GM12878 (cell line): ENCODE measurements at regions not wholly inside any gene's neighbourhood (a gene's known extent, or its start where the extent isn't known, plus 50 kb on each side); places are given as distances from the start of the nearest gene placed in this dataset.

ENCODE experiments used
- ATAC-seq: fragments of 200-7000 bp; cut with Tn5 transposase; 3 replicates; pipeline ENCODE4 v1.9.1; 2020; ENCODE audit warnings: mild to moderate bottlenecking, moderate library complexity
- BruUV-seq: library from RNA; stranded (reverse); fragments of 400-500 nt; replicated peaks from 2 replicates; lab custom pipeline; 2021; lab: Mats Ljungman, UMichigan
- CTCF ChIA-PET: fragments of 300-600 bp; sonication (Branson Sonifier 250); formaldehyde crosslinking; extraction: SDS; loops from one replicate; lab custom pipeline; 2021; ENCODE audit warnings: inconsistent platforms; lab: Yijun Ruan, JAX
- POLR2A ChIA-PET: fragments of 350-600 bp; formaldehyde crosslinking; extraction: SDS; loops from one replicate; lab custom pipeline; 2021; ENCODE audit warnings: inconsistent platforms; lab: Charles Lee
- RAD21 ChIA-PET: fragments of 300-600 bp; sonication (Branson Sonifier 250); formaldehyde crosslinking; loops from one replicate; lab custom pipeline; 2023; ENCODE audit warnings: antibody characterized with exemption; ENCODE audit not compliant: unreplicated experiment; lab: Charles Lee
- SMC1A ChIA-PET: fragments of 300-600 bp; sonication (Branson Sonifier 250); formaldehyde crosslinking; loops from one replicate; lab custom pipeline; 2023; ENCODE audit not compliant: unreplicated experiment, uncharacterized antibody; lab: Charles Lee
- DNase-seq: peaks from one replicate; pipeline ENCODE4 v3.0.0-alpha.2; 2011; ENCODE audit warnings: low read depth, low spot score
- FAIRE-seq: peaks from 3 replicates; lab custom pipeline; 2011; peaks lifted over from hg19 to GRCh38; lab: Jason Lieb, UNC
- H2AFZ ChIP-seq: 2 replicates; pipeline ENCODE4 v1.6.0; 2011; ENCODE audit warnings: low read depth, low read length, control low read depth; ENCODE audit not compliant: control insufficient read depth
- H3K27ac ChIP-seq: 2 replicates; pipeline ENCODE4 v1.5.1; 2011; ENCODE audit warnings: control low read depth; ENCODE audit not compliant: control insufficient read depth, insufficient read depth
- H3K27me3 ChIP-seq, 2 experiments: replicated peaks in 1 of 2; 2 replicates each; pipeline versions ENCODE4 v1.6.0 to v1.6.1; 2011; ENCODE audit warnings: low read length in 1 of 2; ENCODE audit not compliant: control insufficient read depth in 2 of 2, insufficient read depth in 2 of 2
- H3K36me3 ChIP-seq, 2 experiments: 2 replicates each; pipeline ENCODE4 v1.5.1; 2011; ENCODE audit warnings: low read length in 1 of 2; ENCODE audit not compliant: control insufficient read depth in 2 of 2, insufficient read depth in 2 of 2
- H3K4me1 ChIP-seq: 2 replicates; pipeline ENCODE4 v1.6.1; 2011; ENCODE audit warnings: mild to moderate bottlenecking, low read length, moderate library complexity, mixed read lengths; ENCODE audit not compliant: control insufficient read depth, insufficient read depth
- H3K4me2 ChIP-seq: 2 replicates; pipeline ENCODE4 v1.6.0; 2011; ENCODE audit warnings: control low read depth; ENCODE audit not compliant: control insufficient read depth, insufficient read depth
- H3K4me3 ChIP-seq: fragments of 200-600 bp; sonication (generic); 2 replicates; pipeline ENCODE4 v1.5.1; 2016
- H3K79me2 ChIP-seq: 2 replicates; pipeline ENCODE4 v1.6.0; 2011; ENCODE audit warnings: low read length; ENCODE audit not compliant: control insufficient read depth, insufficient read depth
- H3K9ac ChIP-seq: 2 replicates; pipeline ENCODE4 v1.8.0; 2011; ENCODE audit warnings: low read length, control low read depth, mixed read lengths; ENCODE audit not compliant: control insufficient read depth, insufficient read depth
- H3K9me3 ChIP-seq: replicated peaks from 3 replicates; pipeline ENCODE4 v1.5.1; 2011; ENCODE audit warnings: mild to moderate bottlenecking, low read length; ENCODE audit not compliant: control insufficient read depth, insufficient read depth
- H4K20me1 ChIP-seq: 2 replicates; pipeline ENCODE4 v1.6.0; 2011; ENCODE audit not compliant: control insufficient read depth, insufficient read depth
- ASH2L ChIP-seq: fragments of 300-600, 200-600 bp; sonication (generic); IDR thresholded peaks from 2 replicates; pipeline ENCODE4 v1.6.1; 2017; ENCODE audit warnings: low read depth, mild to moderate bottlenecking, borderline replicate concordance
- CBX5 ChIP-seq: sonication (generic); IDR thresholded peaks from 2 replicates; pipeline ENCODE4 v1.6.1; 2016; ENCODE audit warnings: low read depth, moderate library complexity, mild to moderate bottlenecking, inconsistent platforms
- CTCF ChIP-seq, 3 experiments: IDR thresholded peaks in 2 of 3; conservative IDR thresholded peaks in 1 of 3; 2 replicates each; pipeline ENCODE4 v1.5.1; 2011; ENCODE audit warnings: low read depth in 3 of 3, low read length in 3 of 3, mild to moderate bottlenecking in 3 of 3, control low read depth in 2 of 3, moderate library complexity in 2 of 3, inconsistent platforms in 1 of 3, mixed read lengths in 1 of 3; ENCODE audit not compliant: control insufficient read depth in 2 of 3, insufficient read depth in 1 of 3; ENCODE audit errors: extremely low read depth in 1 of 3
- DPF2 ChIP-seq: fragments of 450-650 bp; IDR thresholded peaks from 2 replicates; pipeline ENCODE4 v1.6.1; 2017; ENCODE audit warnings: mild to moderate bottlenecking
- ESRRA ChIP-seq: IDR thresholded peaks from 2 replicates; pipeline ENCODE4 v1.6.1; 2012; ENCODE audit warnings: mild to moderate bottlenecking, low read length, improper control_type of control experiment
- HDAC2 ChIP-seq: fragments of 200-600 bp; sonication (generic); IDR thresholded peaks from 2 replicates; pipeline ENCODE4 v1.6.1; 2017
- IRF5 ChIP-seq: fragments of 450-650 bp; IDR thresholded peaks from 2 replicates; pipeline ENCODE4 v1.6.1; 2017; ENCODE audit warnings: borderline replicate concordance
- NFYA ChIP-seq: IDR thresholded peaks from 2 replicates; pipeline ENCODE4 v1.6.1; 2011; ENCODE audit warnings: low read depth, mild to moderate bottlenecking, low read length, improper control_type of control experiment, borderline replicate concordance
- NR2F1 ChIP-seq: fragments of 450-650 bp; conservative IDR thresholded peaks from 2 replicates; pipeline ENCODE4 v1.6.1; 2017; ENCODE audit warnings: mild to moderate bottlenecking
- RAD51 ChIP-seq: fragments of 450-650 bp; IDR thresholded peaks from 2 replicates; pipeline ENCODE4 v1.6.1; 2016; ENCODE audit warnings: moderate library complexity, mild to moderate bottlenecking, inconsistent platforms
- RELA ChIP-seq: fragments of 450-650 bp; IDR thresholded peaks from 2 replicates; pipeline ENCODE4 v1.8.0; 2014; ENCODE audit warnings: borderline replicate concordance; ENCODE audit not compliant: partially characterized antibody
- SREBF1 ChIP-seq: IDR thresholded peaks from 2 replicates; pipeline ENCODE4 v1.6.1; 2012; ENCODE audit warnings: mild to moderate bottlenecking, low read length
- SUZ12 ChIP-seq: fragments of 200-600 bp; sonication (generic); IDR thresholded peaks from one replicate; pipeline ENCODE4 v1.6.1; 2018; ENCODE audit warnings: antibody characterized with exemption, mild to moderate bottlenecking; ENCODE audit not compliant: unreplicated experiment
- ZNF217 ChIP-seq: fragments of 450-650 bp; IDR thresholded peaks from 2 replicates; pipeline ENCODE4 v1.6.1; 2017; ENCODE audit warnings: antibody characterized with exemption, mild to moderate bottlenecking
- ZZZ3 ChIP-seq: IDR thresholded peaks from 2 replicates; pipeline ENCODE4 v1.6.1; 2011; ENCODE audit warnings: low read depth; ENCODE audit not compliant: control insufficient read depth, insufficient read length
- WGBS: methylation state at CpG from one replicate; pipeline ENCODE4 v1.1.6; 2016; ENCODE audit warnings: low lambda C conversion rate; ENCODE audit not compliant: insufficient replicate concordance, insufficient coverage; ENCODE audit errors: missing lambda C conversion rate; 5-methylcytosine and 5-hydroxymethylcytosine counted together
- in situ Hi-C: fragments of 300-500 bp; cut with MboI; formaldehyde crosslinking; loops from 9 replicates; pipeline ENCODE4 v1.14.3; 2018; ENCODE audit warnings: mixed read lengths
- intact Hi-C: fragments of 100-400 bp; cut with micrococcal nuclease; formaldehyde crosslinking; loops from one replicate; pipeline ENCODE4 v1.14.2; 2022; ENCODE audit not compliant: unreplicated experiment

- RAD21 ChIA-PET, result no interaction called here
- no peak for ATAC-seq
- Histone ChIP-seq H3K79me2 (no peaks in the 10 kb centered on the region), H3K4me2 (no peak overlapping the region), H3K9ac (no peak overlapping the region), H3K9me3 (no peaks in the 10 kb centered on the region; the same call in 1 of the 3 replicates), H3K27me3 (no peaks in the 10 kb centered on the region; a peak in 1 of 4 replicates), H3K36me3 (no peaks in the 10 kb centered on the region), H3K4me1 (no peaks in the 10 kb centered on the region), H2AFZ (no peak overlapping the region), H4K20me1 (no peaks in the 10 kb centered on the region), H3K4me3 (no peak overlapping the region), H3K27ac (no peak overlapping the region)
- POLR2A ChIA-PET, result no interaction called here
- DNase-seq, result no peak
- WGBS, result 34% methylated on average over 12 of the region's 12 CpGs
- TF ChIP-seq SUZ12, result no peak
- no peak for TF ChIP-seq RELA
- no peak for TF ChIP-seq NR2F1
- TF ChIP-seq ESRRA, result no peak
- TF ChIP-seq CTCF (IDR thresholded peaks at IDR 0.05 in 2 of 3, conservative IDR thresholded peaks at IDR 0.05 in 1 of 3; ENCODE audit: control insufficient read depth in 2 of 3, extremely low read depth in 1 of 3, insufficient read depth in 1 of 3, low read depth in 3 of 3, low read length in 3 of 3), result no peak
- TF ChIP-seq ASH2L, result no peak
- no peak for TF ChIP-seq CBX5
- no peak for TF ChIP-seq ZNF217
- TF ChIP-seq SREBF1, result no peak
- TF ChIP-seq DPF2, result no peak
- TF ChIP-seq HDAC2, result no peak
- TF ChIP-seq IRF5, result no peak
- no peak for TF ChIP-seq NFYA
- no peak for TF ChIP-seq ZZZ3
- no peak for TF ChIP-seq RAD51
- no TSS peak for BruUV-seq
- FAIRE-seq, result no peak
- in situ Hi-C loops (no loop called here), intact Hi-C loops (no loop called here)
- SMC1A ChIA-PET, result no interaction called here
- CTCF ChIA-PET, result interaction anchor here (1.7 kb wide), 1 partner anchor 37 kb away, joined by 5 read pairs; no protein-coding TSS in a partner anchor
These were observed 143.7 kb upstream of the RUNX3 start for GRCh38 chr1:25073640-25074270.
